Activated naive CD4-positive, alpha-beta T cell treated with anti-CD3 and anti-CD28 coated beads, Interleukin-2, amount 50 U/mL, for 72 hours (primary cell): ENCODE measurements at regions not wholly inside any gene's neighbourhood (a gene's known extent, or its start where the extent isn't known, plus 50 kb on each side); places are given as distances from the start of the nearest gene placed in this dataset.

Experiments used
- ATAC-seq, 2 donors: fragments of 150-1000 bp; cut with Tn5 transposase; 2 replicates each; pipeline ENCODE4 v1.10.0; 2021; ENCODE audit warnings: mild to moderate bottlenecking in 2 of 2, moderate library complexity in 2 of 2
- DNase-seq, 2 donors: peaks; one replicate each; pipeline ENCODE4 v3.0.0; 2021 to 2022; ENCODE audit warnings: low spot score in 2 of 2
- H3K27ac Mint-ChIP-seq, 2 donors: one replicate each; pipeline ENCODE4 v1.8.0; 2022; ENCODE audit warnings: mild to moderate bottlenecking in 2 of 2, mixed read lengths in 2 of 2
- H3K36me3 Mint-ChIP-seq, 2 donors: one replicate each; pipeline ENCODE4 v1.8.0; 2022; ENCODE audit warnings: mixed read lengths in 2 of 2
- H3K9me3 Mint-ChIP-seq, 2 donors: one replicate each; pipeline ENCODE4 v1.8.0; 2022; ENCODE audit warnings: mixed read lengths in 2 of 2

DNA sequence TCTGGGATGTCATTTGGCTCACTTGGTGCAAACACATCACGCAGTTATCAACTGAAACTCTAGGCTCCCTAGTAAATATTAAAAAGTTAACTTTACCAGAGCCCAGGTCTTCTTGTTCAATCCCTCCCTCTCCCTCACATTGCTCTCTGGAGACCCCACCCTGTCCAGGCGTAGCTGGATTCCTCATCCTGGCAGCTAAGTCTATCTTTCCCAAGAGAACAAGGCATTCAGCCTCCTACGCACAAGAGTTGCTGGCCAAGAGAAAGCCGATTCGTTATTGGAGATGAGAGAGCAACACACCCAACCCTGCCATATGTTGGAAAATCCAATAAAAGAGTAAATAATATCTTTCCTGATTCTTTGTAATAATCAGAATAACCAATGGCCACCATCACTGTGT, 117.9 kb downstream of the SLC30A10 start:
- Mint-ChIP-seq H3K27ac (no peak overlapping the region), H3K36me3 (no peaks in the 10 kb centered on the region), H3K9me3 (no peaks in the 10 kb centered on the region)
- no peak for ATAC-seq
- DNase-seq = no peak

DNA sequence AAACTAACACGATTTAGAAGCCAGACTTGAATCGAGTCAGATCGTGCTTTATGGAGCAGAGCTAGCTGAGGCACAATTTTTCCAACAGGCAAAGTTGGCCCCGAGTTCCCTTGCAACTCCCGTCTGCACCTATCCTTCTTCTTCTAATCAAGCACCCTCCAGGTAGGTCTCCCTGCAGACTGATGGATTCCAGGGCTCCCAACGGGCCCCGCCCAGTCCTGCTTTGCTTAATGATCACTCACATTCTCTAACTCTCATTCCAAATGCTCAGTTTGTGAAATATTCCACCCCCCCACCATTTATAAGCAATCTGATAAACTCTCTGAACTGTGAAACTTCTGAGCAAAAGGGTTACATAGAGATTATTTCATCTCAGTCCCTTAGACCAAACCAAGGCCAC, 119.6 kb downstream of the SLC30A10 start:
- ATAC-seq = no peak
- no peak for DNase-seq
- Mint-ChIP-seq H3K27ac (no peak overlapping the region), H3K36me3 (no peaks in the 10 kb centered on the region), H3K9me3 (no peaks in the 10 kb centered on the region)

DNA sequence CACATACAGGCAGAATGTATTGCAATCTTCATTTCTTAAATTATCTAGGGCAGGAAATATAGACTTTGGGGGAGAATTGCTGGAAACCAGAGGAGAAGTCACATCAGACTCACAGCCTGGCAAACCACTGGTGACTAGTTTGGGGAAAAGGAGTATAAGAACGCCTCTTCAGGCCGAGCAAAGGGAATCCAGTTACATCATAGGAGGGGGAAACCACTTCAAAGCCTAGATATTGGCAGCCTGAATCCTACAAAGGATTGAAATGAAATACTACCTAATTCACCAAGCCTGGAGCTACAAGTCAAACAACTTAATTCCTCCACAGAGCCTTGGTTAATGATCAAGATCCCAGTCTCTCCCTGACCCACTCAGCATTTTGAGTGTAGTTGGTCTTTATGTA, 121.7 kb downstream of the SLC30A10 start:
- ATAC-seq (no peak), DNase-seq (no peak)
- H3K27ac Mint-ChIP-seq = no peak overlapping the region
- no peaks in the 10 kb centered on the region for H3K36me3 Mint-ChIP-seq
- H3K9me3 Mint-ChIP-seq = peaks cover 0 to 5% of the 10 kb centered on the region in 2 donors

DNA sequence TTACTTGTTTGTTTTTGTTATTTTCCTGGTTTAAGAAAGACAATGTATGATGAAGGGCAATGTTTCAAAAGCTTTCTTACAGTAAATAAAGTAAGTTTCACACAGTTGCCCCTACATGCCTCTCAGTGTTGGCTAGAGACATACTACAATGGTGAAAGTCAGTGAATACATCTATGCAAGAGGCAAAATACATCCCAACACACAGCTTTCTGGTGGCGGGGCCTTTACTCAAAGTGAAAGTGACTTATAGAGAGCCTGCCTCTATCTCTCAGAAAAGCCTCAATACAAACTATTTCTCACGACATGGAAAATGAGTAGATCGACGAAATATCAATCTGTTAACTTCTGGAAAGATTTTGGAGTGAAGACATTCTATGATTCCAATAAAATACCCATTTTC, 122.3 kb downstream of the SLC30A10 start:
- H3K36me3 Mint-ChIP-seq = no peaks in the 10 kb centered on the region
- H3K9me3 Mint-ChIP-seq = peaks cover 0 to 5% of the 10 kb centered on the region in 2 donors
- no peak for ATAC-seq
- DNase-seq = no peak
- H3K27ac Mint-ChIP-seq = no peak overlapping the region

DNA sequence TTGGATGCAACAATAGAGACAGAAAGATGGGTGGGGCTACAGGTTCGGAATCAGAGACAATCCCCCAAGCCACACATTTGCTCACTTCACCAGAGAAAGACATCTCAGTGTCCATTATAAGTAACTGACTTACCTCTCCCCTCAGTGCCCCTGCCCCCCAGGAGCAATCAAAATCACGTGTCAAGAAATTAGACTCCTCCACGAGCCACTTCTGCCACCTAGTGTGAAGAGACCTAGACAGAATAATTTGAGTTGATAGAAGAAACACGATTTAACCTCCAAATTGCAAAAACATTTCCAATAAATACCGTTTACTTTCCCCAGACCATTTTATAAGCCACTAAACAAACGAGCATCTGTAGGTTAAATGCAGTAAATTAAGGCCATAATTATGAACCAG, 123.2 kb downstream of the SLC30A10 start:
- DNase-seq = no peak
- no peak overlapping the region for H3K27ac Mint-ChIP-seq
- ATAC-seq = no peak
- no peaks in the 10 kb centered on the region for H3K36me3 Mint-ChIP-seq
- H3K9me3 Mint-ChIP-seq = peaks cover 0 to 5% of the 10 kb centered on the region in 2 donors

DNA sequence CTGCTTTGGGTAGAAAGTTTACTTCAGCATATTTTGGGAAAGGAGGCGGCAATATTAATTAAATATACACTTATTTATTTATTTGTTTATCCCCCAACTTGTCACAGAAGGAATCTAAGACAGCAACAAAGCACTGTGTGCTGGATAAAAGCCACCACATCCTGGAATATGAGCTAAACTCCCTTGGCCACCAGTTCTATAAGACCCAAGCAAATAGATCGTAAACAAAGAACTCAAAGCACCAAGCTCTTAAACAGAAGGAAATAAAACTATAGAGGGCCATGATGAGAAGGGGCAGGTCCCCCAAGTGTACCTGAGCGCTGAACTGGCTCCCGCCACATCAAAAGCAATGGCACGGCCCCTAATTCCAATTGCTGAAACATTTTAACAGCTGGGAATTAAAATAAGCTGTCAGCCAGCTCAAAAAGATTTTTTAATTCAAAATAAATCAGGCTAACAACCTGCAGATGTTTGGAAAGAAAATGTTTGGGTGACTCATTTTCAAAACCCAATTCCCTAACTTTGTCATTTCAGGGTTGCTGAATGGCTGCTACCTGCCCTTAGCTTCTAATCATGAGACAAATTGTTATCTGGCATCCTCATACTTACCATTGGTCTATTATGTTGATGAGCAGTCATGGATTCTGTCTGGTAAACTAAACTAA, 127.1 kb downstream of the SLC30A10 start:
- DNase-seq = no peak
- Mint-ChIP-seq H3K27ac (no peak overlapping the region), H3K36me3 (no peaks in the 10 kb centered on the region), H3K9me3 (peaks cover 0 to 5% of the 10 kb centered on the region in 2 donors)
- ATAC-seq = no peak

DNA sequence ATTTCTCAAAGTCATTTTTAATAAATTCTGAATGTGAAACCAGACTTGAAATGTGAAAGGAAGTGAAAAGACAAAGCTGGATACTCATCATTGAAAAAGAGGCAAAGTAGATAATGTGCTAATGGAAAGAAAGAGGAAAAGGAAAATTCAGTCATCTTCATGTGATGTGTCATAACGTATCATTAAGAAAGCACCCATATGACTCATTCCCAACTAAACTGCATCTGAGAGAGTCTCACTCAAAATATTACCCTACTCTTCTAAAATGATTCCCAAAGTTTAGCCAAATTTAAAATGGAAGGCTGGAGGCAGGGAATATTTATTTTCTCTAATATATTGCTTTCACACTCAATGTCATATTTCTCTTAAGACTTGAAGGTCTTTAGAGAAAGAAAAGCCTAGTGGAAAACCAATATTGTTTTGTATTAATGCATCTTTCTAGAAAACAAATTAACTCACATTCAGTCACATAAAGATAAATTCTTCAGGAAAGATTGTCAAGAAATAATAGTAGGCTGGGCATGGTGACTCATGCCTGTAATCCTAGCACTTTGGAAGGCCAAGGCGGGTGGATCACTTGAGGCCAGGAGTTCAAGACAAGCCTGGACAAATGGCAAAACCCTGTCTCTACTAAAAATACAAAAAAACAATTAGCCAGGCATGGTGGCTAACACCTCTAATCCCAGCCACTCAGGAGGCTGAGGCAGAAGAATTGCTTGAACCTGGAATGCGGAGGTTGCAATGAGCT, 129.9 kb downstream of the SLC30A10 start:
- ATAC-seq = peak in 1 of 2 donors; percentile 84
- no peak overlapping the region for H3K27ac Mint-ChIP-seq
- no peaks in the 10 kb centered on the region for H3K36me3 Mint-ChIP-seq
- peaks cover 0 to 5% of the 10 kb centered on the region in 2 donors for H3K9me3 Mint-ChIP-seq
- DNase-seq = no peak

DNA sequence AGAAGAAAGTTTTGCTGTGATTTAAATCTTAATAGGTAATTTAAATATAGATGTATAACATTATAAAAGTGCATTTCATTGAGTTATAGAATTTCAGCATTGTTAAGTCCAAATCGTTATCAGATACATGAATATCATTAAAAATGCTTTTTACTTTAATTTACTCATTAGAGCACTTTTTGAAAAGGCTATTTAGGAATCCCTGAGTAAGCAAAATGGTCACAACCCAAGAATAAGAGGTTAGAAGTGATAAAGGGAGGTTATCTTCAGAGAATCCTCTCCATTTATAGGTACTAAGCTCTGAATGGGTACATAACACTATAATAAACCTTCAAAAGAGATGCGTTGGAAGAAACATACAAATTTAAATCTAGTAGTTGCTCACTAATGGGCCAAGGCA, 130.7 kb downstream of the SLC30A10 start:
- Mint-ChIP-seq H3K27ac (no peak overlapping the region), H3K36me3 (no peaks in the 10 kb centered on the region), H3K9me3 (peaks cover 3 to 4% of the 10 kb centered on the region in 2 donors)
- DNase-seq (no peak), ATAC-seq (no peak)

DNA sequence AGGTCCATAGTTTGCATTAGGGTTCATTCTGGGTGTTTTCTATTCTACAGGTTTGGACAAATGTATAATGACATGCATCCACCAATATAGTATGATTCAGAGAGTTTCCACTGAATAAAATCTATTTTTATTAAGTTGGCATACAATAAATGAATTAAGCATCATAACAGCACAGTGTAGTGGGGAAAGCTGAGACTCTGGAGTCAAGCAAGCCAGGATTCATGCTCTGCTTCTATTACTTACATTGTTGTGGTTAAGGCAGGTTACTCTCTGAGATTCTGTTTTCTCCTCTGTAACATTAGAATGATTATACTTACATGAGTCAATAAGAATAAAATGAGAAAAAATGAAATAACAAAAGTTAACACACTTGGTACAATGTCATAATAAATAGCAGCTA, 131.3 kb downstream of the SLC30A10 start:
- ATAC-seq = no peak
- Mint-ChIP-seq H3K36me3 (no peaks in the 10 kb centered on the region), H3K27ac (no peak overlapping the region)

DNA sequence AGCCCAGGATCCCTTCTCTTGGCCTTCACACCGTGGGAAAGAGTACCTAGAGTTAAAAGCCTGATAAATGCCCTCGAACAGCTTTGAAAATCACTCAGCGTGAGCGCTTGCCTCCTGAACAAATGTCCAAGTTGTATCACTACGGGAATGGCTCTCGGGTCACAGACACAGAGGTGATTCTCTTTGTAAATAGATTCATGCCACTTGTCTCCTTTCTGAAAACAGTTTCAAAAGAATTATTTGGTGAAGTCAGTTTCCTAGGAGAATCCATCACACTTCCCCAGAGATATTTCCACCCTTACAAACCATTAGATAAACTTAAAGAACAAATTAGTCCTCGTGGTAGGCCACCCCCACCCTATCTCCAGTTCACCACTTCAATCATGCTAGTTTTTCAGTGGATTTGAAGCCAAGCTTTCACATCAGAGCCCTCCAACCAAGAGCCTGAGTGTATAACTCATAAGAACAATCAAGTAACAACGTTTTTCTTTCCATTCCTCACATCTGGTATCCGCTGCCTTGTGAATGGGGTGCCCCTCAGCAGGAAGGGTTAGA, 132.9 kb downstream of the SLC30A10 start:
- H3K36me3 Mint-ChIP-seq = no peaks in the 10 kb centered on the region
- H3K27ac Mint-ChIP-seq = no peak overlapping the region
- H3K9me3 Mint-ChIP-seq = peaks cover 0 to 7% of the 10 kb centered on the region in 2 donors
- DNase-seq (no peak), ATAC-seq (no peak)

More for the DNA sequence above, 131.3 kb downstream of the SLC30A10 start:
- peaks cover 0 to 7% of the 10 kb centered on the region in 2 donors for H3K9me3 Mint-ChIP-seq
- DNase-seq = no peak

DNA sequence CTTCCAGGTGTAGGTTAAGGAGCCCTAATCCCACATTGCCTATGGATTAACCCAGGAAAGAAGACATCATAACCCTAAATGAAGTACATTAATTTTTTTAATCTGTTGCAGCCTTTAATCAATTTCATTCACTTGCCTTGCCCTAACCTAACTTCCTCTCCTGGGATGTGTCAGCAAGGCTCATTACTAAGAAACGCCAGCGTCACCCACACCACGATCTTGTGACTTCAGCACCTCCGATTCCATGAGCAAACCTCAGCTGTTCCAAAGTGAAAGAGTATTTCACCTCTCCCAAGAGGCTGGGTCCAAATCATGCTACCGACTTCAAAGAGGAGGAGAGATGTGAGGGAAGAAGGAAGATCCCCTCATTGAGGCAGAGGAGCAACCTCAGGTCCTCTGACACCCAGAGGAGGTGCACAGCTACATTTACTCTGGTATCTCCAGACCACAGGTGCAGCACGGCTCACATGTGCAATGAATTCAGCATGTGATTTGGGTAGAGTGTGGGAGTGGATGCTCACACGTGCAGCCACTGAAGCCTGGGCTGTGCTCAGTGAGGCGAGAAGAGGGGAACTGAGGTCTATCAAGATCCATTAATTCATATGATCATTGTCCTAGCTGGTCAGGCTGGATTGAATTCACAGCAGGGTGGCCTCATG, 134.1 kb downstream of the SLC30A10 start:
- Mint-ChIP-seq H3K36me3 (no peaks in the 10 kb centered on the region), H3K9me3 (peaks cover 0 to 7% of the 10 kb centered on the region in 2 donors)
- ATAC-seq = no peak

DNA sequence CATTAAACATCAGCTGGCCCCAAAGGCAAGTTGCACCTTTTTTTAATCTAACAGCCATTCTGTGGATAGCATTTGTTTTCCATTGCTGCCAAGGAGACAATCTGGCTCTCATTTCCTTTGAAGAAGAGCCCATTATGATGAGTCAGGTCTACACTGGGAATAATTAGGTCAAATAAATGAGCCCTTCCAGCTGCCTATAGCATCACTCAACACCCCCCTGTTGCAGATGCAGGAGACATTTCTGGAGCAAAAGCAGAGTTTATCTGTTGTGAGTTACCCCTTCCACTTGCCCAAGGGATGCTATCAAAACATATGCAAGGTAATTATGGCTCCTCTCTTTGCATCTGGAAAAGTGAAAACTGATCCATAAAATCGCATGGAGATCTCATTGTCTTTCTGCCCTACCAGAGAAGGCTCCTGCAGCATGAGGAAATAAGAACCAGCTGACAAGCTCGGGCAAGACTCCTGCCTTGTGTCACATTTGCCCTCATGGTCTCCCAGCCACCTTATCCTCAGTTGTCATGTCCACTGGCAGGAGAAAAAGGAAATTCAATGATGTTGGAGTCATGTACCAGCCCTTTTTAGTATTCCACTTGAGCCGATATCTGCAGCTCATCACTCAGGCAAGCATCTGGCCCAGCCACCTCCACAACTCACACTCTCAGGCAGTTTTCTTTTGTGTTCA, 135.9 kb downstream of the SLC30A10 start:
- DNase-seq = no peak

More for the DNA sequence above, 134.1 kb downstream of the SLC30A10 start:
- H3K27ac Mint-ChIP-seq = no peak overlapping the region
- DNase-seq = no peak

DNA sequence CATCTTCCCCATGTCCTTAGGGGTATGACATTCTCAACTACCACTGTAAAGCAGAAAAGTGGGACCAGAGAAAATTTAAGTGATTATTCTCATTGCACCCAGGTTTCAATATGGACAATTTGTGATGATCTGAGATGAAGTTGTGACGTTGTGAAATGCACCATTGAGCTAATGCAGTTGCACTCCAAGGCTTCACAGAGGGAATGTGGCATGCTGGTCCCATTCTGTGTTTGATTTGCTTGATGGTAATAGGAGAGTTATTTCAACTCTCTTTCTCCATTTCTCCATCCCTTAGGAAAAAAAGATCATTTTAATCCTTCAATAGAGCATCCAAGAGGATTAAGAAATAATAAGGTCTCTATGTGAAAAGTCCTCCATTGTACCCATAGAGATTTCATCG, 136.6 kb downstream of the SLC30A10 start:
- no peak overlapping the region for H3K27ac Mint-ChIP-seq
- DNase-seq (no peak), ATAC-seq (no peak)
- no peaks in the 10 kb centered on the region for H3K36me3 Mint-ChIP-seq
- H3K9me3 Mint-ChIP-seq = peaks cover 0 to 7% of the 10 kb centered on the region in 2 donors

More for the DNA sequence above, 135.9 kb downstream of the SLC30A10 start:
- no peak for ATAC-seq
- Mint-ChIP-seq H3K9me3 (peaks cover 0 to 7% of the 10 kb centered on the region in 2 donors), H3K36me3 (no peaks in the 10 kb centered on the region), H3K27ac (no peak overlapping the region)

DNA sequence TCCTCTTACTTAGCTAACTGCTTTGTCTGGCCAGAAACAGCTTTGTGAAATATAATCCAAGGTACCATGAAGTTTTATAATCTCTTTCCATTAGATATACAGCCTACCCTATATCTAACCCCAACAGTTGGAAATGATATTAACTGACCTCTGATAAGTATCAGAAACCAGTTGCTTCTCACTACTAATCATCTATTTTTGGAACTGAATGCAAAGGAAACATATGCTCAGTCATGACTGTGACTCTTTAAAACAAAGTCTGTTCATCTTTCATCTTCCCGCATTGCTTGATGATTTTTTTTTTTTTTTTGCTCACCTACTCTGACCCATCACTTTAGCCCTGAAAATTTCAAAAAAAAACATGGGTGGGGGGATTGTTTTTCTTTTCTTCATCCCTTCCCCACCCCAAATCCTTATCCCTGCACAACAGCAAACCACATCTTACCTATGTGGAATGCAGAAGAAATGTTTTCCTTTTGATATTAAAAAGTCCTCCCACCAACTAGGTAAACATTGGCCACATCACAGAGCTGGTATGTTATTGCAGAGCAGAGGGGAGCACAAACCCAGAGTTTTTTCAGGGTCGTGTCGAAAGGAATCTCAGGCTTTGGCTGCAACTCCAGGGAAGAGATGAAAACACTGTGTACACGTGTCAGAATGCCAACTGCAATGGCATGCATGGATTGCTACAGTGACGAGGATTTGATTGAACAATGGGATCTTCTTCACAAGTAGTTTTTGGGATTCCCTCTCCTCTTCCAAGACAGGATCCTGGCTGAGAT, 137.3 kb downstream of the SLC30A10 start:
- H3K36me3 Mint-ChIP-seq = no peaks in the 10 kb centered on the region
- no peak overlapping the region for H3K27ac Mint-ChIP-seq
- DNase-seq (no peak), ATAC-seq (no peak)
- H3K9me3 Mint-ChIP-seq = peaks cover 0 to 7% of the 10 kb centered on the region in 2 donors

DNA sequence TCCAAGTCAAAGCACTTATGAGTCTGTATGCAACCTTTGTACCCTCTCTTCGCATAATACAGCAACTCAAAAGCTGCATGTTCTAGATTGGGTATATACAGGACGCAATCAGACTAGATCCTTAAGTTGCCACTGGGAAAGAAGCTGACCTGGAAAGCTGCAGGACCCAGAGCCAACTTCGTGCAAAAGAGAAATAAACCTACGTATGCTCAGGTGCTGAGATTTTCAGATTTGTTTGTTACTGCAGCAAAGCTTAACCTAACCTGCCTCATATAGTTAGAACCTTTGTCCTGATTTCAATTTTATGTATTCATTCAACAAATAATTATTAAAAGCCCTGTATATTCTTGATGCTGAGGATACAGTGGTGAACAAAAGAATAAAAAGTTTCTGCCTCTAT, 139.7 kb downstream of the SLC30A10 start:
- ATAC-seq (no peak), DNase-seq (no peak)
- no peaks in the 10 kb centered on the region for H3K36me3 Mint-ChIP-seq
- H3K27ac Mint-ChIP-seq = no peak overlapping the region
- peaks cover 0 to 12% of the 10 kb centered on the region in 2 donors for H3K9me3 Mint-ChIP-seq

DNA sequence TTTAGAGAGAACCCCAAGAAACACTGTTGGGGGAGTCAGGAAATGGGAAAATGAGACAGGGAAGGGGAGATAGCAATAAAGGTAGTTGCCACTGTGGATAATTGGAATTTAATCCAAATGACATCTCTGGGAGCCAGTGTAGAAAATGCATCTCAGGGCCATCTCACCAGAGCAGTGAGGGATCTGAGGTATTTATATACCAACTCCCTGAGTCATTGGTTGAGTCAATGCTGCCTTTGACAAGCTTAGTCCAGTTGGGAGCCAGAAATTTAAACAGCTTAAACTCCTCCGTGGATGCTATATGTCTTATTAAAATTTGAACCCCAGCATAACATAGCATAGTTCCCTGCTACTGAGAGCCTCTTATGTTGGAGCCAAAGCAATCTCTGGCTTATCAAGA, 140.3 kb downstream of the SLC30A10 start:
- peaks cover 0 to 14% of the 10 kb centered on the region in 2 donors for H3K9me3 Mint-ChIP-seq
- no peak for ATAC-seq
- no peaks in the 10 kb centered on the region for H3K36me3 Mint-ChIP-seq
- DNase-seq = no peak
- H3K27ac Mint-ChIP-seq = no peak overlapping the region
